T47D (cell line): ENCODE measurements at regions not wholly inside any gene's neighbourhood (a gene's known extent, or its start where the extent isn't known, plus 50 kb on each side); places are given as distances from the start of the nearest gene placed in this dataset.

ENCODE experiments used
- DNase-seq, 2 experiments: peaks; one replicate each; pipeline versions ENCODE4 v3.0.0 to v3.0.0-alpha.2; 2011 to 2012; ENCODE audit warnings: low read depth in 1 of 2, low spot score in 1 of 2
- JUND ChIP-seq: IDR thresholded peaks from 2 replicates; pipeline ENCODE4 v1.6.1; 2012; ENCODE audit warnings: low read depth
- in situ Hi-C: cut with HindIII; loops from 2 replicates; pipeline ENCODE4 v1.10.0; 2016; ENCODE audit warnings: low sequenced_read_pairs, low pct_unique_long_range_greater_than_20kb

GRCh38 chr1:172874950-172875349 is 175.8 kb downstream of the TNFSF18 start:
- TF ChIP-seq JUND = no peak
- in situ Hi-C loops = no loop called here
- no peak for DNase-seq

GRCh38 chr1:172875892-172876291 is 174.8 kb downstream of the TNFSF18 start:
- DNase-seq = no peak
- in situ Hi-C loops = no loop called here
- TF ChIP-seq JUND = no peak

- in situ Hi-C loops = no loop called here
- TF ChIP-seq JUND = no peak
- DNase-seq = no peak
Measured at GRCh38 chr1:172882385-172882784, 168.4 kb downstream of the TNFSF18 start.

GRCh38 chr1:172882791-172883386 is 167.9 kb downstream of the TNFSF18 start:
- in situ Hi-C loops = no loop called here
- no peak for DNase-seq
- no peak for TF ChIP-seq JUND

- in situ Hi-C loops = no loop called here
- DNase-seq = no peak
- TF ChIP-seq JUND = no peak
Measured at GRCh38 chr1:172883387-172883791, 167.4 kb downstream of the TNFSF18 start.

- no peak for DNase-seq
- no peak for TF ChIP-seq JUND
- in situ Hi-C loops = no loop called here
Measured at GRCh38 chr1:172883844-172884243, 166.9 kb downstream of the TNFSF18 start.

- DNase-seq = no peak
- no peak for TF ChIP-seq JUND
- in situ Hi-C loops = no loop called here
Measured at GRCh38 chr1:172885411-172885810, 165.3 kb downstream of the TNFSF18 start.

GRCh38 chr1:172885971-172886370 is 164.8 kb downstream of the TNFSF18 start:
- no peak for TF ChIP-seq JUND
- in situ Hi-C loops = no loop called here
- no peak for DNase-seq

- in situ Hi-C loops = no loop called here
- TF ChIP-seq JUND = no peak
- DNase-seq = no peak
Measured at GRCh38 chr1:172887162-172887561, 163.6 kb downstream of the TNFSF18 start.

GRCh38 chr1:172893146-172893841 is 157.4 kb downstream of the TNFSF18 start:
- in situ Hi-C loops = no loop called here
- no peak for DNase-seq
- no peak for TF ChIP-seq JUND

- DNase-seq = no peak
- TF ChIP-seq JUND = no peak
- in situ Hi-C loops = no loop called here
Measured at GRCh38 chr1:172894349-172895049, 156.2 kb downstream of the TNFSF18 start.

GRCh38 chr1:172895050-172895460 is 155.7 kb downstream of the TNFSF18 start:
- peak in 1 of 2 experiments; percentile 15 for DNase-seq
- no peak for TF ChIP-seq JUND
- in situ Hi-C loops = no loop called here

- in situ Hi-C loops = no loop called here
- no peak for TF ChIP-seq JUND
- DNase-seq = no peak
Measured at GRCh38 chr1:172895761-172896160, 155.0 kb downstream of the TNFSF18 start.
